Neuronal stem cell (in vitro differentiated cells): ENCODE measurements at regions not wholly inside any gene's neighbourhood (a gene's known extent, or its start where the extent isn't known, plus 50 kb on each side); places are given as distances from the start of the nearest gene placed in this dataset.

Experiments used
- DNase-seq: peaks from one replicate; pipeline ENCODE4 v3.0.0-alpha.2; 2013; ENCODE audit warnings: low spot score
- H2AFZ ChIP-seq: one replicate; pipeline ENCODE4 v1.6.1; 2013; ENCODE audit warnings: mild to moderate bottlenecking, low read length, inconsistent platforms
- H2AK5ac ChIP-seq: 2 replicates; pipeline ENCODE4 v1.6.1; 2013; ENCODE audit warnings: low read depth, mild to moderate bottlenecking, inconsistent platforms, low read length, moderate library complexity, mixed read lengths
- H2BK120ac ChIP-seq: 2 replicates; pipeline ENCODE4 v1.6.1; 2013; ENCODE audit warnings: low read depth, mild to moderate bottlenecking, inconsistent platforms, low read length, moderate library complexity, mixed read lengths
- H2BK12ac ChIP-seq: one replicate; pipeline ENCODE4 v1.6.1; 2013; ENCODE audit warnings: low read length, inconsistent platforms
- H2BK15ac ChIP-seq: 2 replicates; pipeline ENCODE4 v1.6.1; 2013; ENCODE audit warnings: mild to moderate bottlenecking, low read length, inconsistent platforms, mixed read lengths
- H2BK5ac ChIP-seq: one replicate; pipeline ENCODE4 v1.6.1; 2013; ENCODE audit warnings: inconsistent platforms, mild to moderate bottlenecking, low read length, moderate library complexity
- H3K14ac ChIP-seq: one replicate; pipeline ENCODE4 v1.6.1; 2013; ENCODE audit warnings: low read length, inconsistent platforms
- H3K18ac ChIP-seq: 2 replicates; pipeline ENCODE4 v1.6.1; 2013; ENCODE audit warnings: low read length, inconsistent platforms
- H3K23ac ChIP-seq: 2 replicates; pipeline ENCODE4 v1.6.1; 2013; ENCODE audit warnings: low read depth, mild to moderate bottlenecking, mixed read lengths, low read length, inconsistent platforms; ENCODE audit not compliant: poor library complexity
- H3K27ac ChIP-seq: replicated peaks from 3 replicates; pipeline ENCODE4 v1.5.1; 2013; ENCODE audit warnings: low read length, inconsistent platforms
- H3K27me3 ChIP-seq, 3 experiments: 2 replicates each; pipeline ENCODE4 v1.6.1; 2013; ENCODE audit warnings: low read length in 3 of 3, mild to moderate bottlenecking in 2 of 3, inconsistent platforms in 1 of 3, low read depth in 1 of 3, mixed read lengths in 1 of 3, moderate library complexity in 1 of 3; ENCODE audit not compliant: control insufficient read depth in 3 of 3, insufficient read depth in 3 of 3
- H3K36me3 ChIP-seq, 2 donors: replicated peaks in 1 of 2; 2 replicates each; pipeline ENCODE4 v1.6.1; 2013; ENCODE audit warnings: low read length in 2 of 2; ENCODE audit not compliant: control insufficient read depth in 2 of 2, insufficient read depth in 2 of 2
- H3K4ac ChIP-seq: 2 replicates; pipeline ENCODE4 v1.6.1; 2013; ENCODE audit warnings: inconsistent platforms, mild to moderate bottlenecking, low read length, moderate library complexity
- H3K4me1 ChIP-seq, 2 donors: 1 replicate in 1 of 2; 2 replicates in 1 of 2; pipeline ENCODE4 v1.6.1; 2013; ENCODE audit warnings: low read length in 2 of 2, low read depth in 1 of 2; ENCODE audit not compliant: control insufficient read depth in 2 of 2, insufficient read depth in 1 of 2
- H3K4me2 ChIP-seq: one replicate; pipeline ENCODE4 v1.6.1; 2013; ENCODE audit warnings: mild to moderate bottlenecking, low read length, inconsistent platforms; ENCODE audit not compliant: insufficient read depth, poor library complexity, severe bottlenecking
- H3K4me3 ChIP-seq, 2 donors: 2 replicates each; pipeline ENCODE4 v1.5.1; 2013; ENCODE audit warnings: low read length in 2 of 2, mild to moderate bottlenecking in 2 of 2, inconsistent platforms in 1 of 2, moderate library complexity in 1 of 2
- H3K79me1 ChIP-seq: one replicate; pipeline ENCODE4 v1.6.1; 2013; ENCODE audit warnings: low read depth, mild to moderate bottlenecking, inconsistent platforms, low read length, moderate library complexity
- H3K9ac ChIP-seq: one replicate; pipeline ENCODE4 v1.6.1; 2013; ENCODE audit warnings: mild to moderate bottlenecking, low read depth, low read length, inconsistent platforms; ENCODE audit not compliant: poor library complexity
- H3K9me3 ChIP-seq, 2 donors: replicated peaks in 1 of 2; 2 replicates each; pipeline versions ENCODE3 to v1.6.1; 2013; ENCODE audit warnings: low read length in 2 of 2, mild to moderate bottlenecking in 2 of 2, inconsistent platforms in 1 of 2, low read depth in 1 of 2, mixed read lengths in 1 of 2, moderate library complexity in 1 of 2; ENCODE audit not compliant: control insufficient read depth in 2 of 2, insufficient read depth in 1 of 2
- H4K8ac ChIP-seq: one replicate; pipeline ENCODE4 v1.6.1; 2013; ENCODE audit warnings: low read depth, mild to moderate bottlenecking, inconsistent platforms, low read length, moderate library complexity
- H4K91ac ChIP-seq: one replicate; pipeline ENCODE4 v1.6.1; 2013; ENCODE audit warnings: low read length, low read depth, mild to moderate bottlenecking, inconsistent platforms; ENCODE audit not compliant: poor library complexity
- WGBS, 2 donors: extraction: QIAGEN DNeasy Blood & Tissue Kit; methylation state at CpG; one replicate each; pipeline ENCODE4 v1.1.7; 2013; ENCODE audit warnings: missing lambda C conversion rate in 2 of 2, mixed read lengths in 1 of 2; ENCODE audit not compliant: insufficient read length in 2 of 2, insufficient replicate concordance in 1 of 2; ENCODE audit errors: extremely low coverage in 2 of 2; 5-methylcytosine and 5-hydroxymethylcytosine counted together

DNA sequence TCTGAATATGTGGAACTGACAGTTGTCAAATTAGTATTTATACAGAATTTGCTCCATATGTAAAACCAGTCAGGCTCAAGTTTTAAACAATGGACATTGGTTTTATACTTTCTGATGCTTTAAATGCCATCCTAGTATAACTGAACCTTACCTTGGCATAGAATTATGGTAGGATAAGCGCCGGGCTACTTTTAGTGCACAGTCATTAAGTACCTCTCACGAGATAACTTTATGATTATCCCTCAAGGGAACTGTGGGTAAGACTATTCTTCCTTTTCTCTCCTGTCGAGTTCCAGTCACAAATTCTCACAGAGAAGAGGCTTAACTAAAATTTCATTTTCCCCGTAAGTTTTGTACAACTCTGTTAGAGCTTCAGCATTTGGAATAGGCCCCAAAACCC is 110.6 kb upstream of the PTPRK start:
- Histone ChIP-seq H2BK15ac (no peak overlapping the region), H4K8ac (no peak overlapping the region), H3K4me2 (no peak overlapping the region), H2BK12ac (no peak overlapping the region), H3K14ac (no peak overlapping the region), H3K9me3 (no peaks in the 10 kb centered on the region), H2AFZ (no peak overlapping the region), H2BK120ac (no peak overlapping the region), H3K9ac (no peak overlapping the region), H2AK5ac (no peak overlapping the region), H4K91ac (no peak overlapping the region), H3K4me3 (no peak overlapping the region), H3K23ac (no peak overlapping the region), H3K27me3 (no peaks in the 10 kb centered on the region), H3K18ac (no peak overlapping the region), H3K4me1 (no peaks in the 10 kb centered on the region), H3K36me3 (no peaks in the 10 kb centered on the region), H3K4ac (no peak overlapping the region), H3K79me1 (no peaks in the 10 kb centered on the region), H3K27ac (no peak overlapping the region), H2BK5ac (no peak overlapping the region)
- no CpG with 5 or more reads among the region's 5 CpGs for WGBS, 2 donors
- DNase-seq, result no peak

- Histone ChIP-seq H3K23ac (no peak overlapping the region), H3K9ac (no peak overlapping the region), H3K4me1 (no peaks in the 10 kb centered on the region), H2AFZ (no peak overlapping the region), H3K27ac (no peak overlapping the region), H2BK12ac (no peak overlapping the region), H3K27me3 (no peaks in the 10 kb centered on the region), H2BK120ac (no peak overlapping the region), H3K4me3 (no peak overlapping the region), H3K4me2 (no peak overlapping the region), H2AK5ac (no peak overlapping the region), H3K4ac (no peak overlapping the region), H3K14ac (no peak overlapping the region), H3K18ac (no peak overlapping the region), H4K8ac (no peak overlapping the region), H3K9me3 (no peaks in the 10 kb centered on the region), H3K36me3 (no peaks in the 10 kb centered on the region), H2BK5ac (no peak overlapping the region), H3K79me1 (no peaks in the 10 kb centered on the region), H4K91ac (no peak overlapping the region), H2BK15ac (no peak overlapping the region)
- DNase-seq, result no peak
- WGBS, 2 donors, result no CpG with 5 or more reads among the region's 3 CpGs
These were observed 109.8 kb upstream of the PTPRK start for GRCh38 chr6:128630213-128630612.

DNA sequence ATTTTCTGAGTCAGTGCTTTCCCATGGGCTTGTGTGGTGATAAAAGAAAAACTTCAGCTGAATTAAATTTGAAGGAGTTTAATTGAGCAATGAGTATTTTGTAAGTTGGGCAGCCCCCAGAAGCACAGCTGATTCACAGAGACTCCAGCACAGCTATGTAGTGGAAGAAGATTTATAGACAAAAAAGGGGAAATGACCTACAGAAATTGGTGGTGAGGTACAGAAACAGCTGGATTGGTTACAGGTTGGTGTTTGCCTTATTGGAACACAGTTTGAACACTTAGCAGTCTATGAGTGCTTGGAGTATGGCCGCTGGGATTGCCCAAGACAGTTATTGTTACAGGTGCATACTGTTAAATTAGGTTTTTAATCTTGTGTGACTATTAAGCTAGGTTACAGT is 96.9 kb upstream of the PTPRK start:
- no peak overlapping the region for H3K9ac ChIP-seq
- no peak overlapping the region for H3K14ac ChIP-seq
- no peaks in the 10 kb centered on the region for H3K27me3 ChIP-seq
- no peaks in the 10 kb centered on the region for H3K9me3 ChIP-seq
- H2BK120ac ChIP-seq, result no peak overlapping the region
- no peak overlapping the region for H3K4ac ChIP-seq
- no peak overlapping the region for H2BK15ac ChIP-seq
- H3K18ac ChIP-seq, result no peak overlapping the region
- no peak overlapping the region for H2BK5ac ChIP-seq
- H2AK5ac ChIP-seq, result no peak overlapping the region
- no CpG with 5 or more reads among the region's 1 CpG for WGBS, 2 donors
- no peaks in the 10 kb centered on the region for H3K79me1 ChIP-seq
- H3K4me2 ChIP-seq, result no peak overlapping the region
- no peak overlapping the region for H3K4me3 ChIP-seq
- H3K23ac ChIP-seq, result no peak overlapping the region
- H2BK12ac ChIP-seq, result no peak overlapping the region
- H2AFZ ChIP-seq, result no peak overlapping the region
- H4K91ac ChIP-seq, result no peak overlapping the region
- no peaks in the 10 kb centered on the region for H3K36me3 ChIP-seq
- H3K27ac ChIP-seq, result no peak overlapping the region
- H4K8ac ChIP-seq, result no peak overlapping the region
- DNase-seq, result no peak
- H3K4me1 ChIP-seq, result no peaks in the 10 kb centered on the region

DNA sequence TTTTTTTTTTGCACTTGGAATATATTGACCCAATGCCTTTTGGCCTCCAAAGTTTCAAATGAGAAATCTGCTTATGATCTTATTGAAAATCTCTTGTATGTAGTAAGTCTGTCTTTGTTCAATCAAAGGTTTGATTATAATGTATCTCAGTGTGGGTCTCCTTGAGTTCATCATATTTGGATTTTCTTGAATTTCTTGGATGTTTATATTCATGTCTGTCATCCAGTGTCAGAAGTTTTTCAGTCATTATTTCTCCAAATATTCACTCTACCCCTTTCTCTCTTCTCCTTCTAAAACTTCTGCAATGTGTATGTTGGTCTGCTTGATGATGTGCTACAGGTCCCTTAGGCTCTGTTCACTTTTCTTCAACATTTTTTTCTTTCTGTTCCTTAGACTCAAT is 95.9 kb upstream of the PTPRK start:
- no peak overlapping the region for H4K8ac ChIP-seq
- H3K27me3 ChIP-seq, result no peaks in the 10 kb centered on the region
- H3K23ac ChIP-seq, result no peak overlapping the region
- no peak overlapping the region for H3K9ac ChIP-seq
- H4K91ac ChIP-seq, result no peak overlapping the region
- no peaks in the 10 kb centered on the region for H3K79me1 ChIP-seq
- no peaks in the 10 kb centered on the region for H3K36me3 ChIP-seq
- no peak overlapping the region for H3K18ac ChIP-seq
- H2AK5ac ChIP-seq, result no peak overlapping the region
- H2AFZ ChIP-seq, result no peak overlapping the region
- no peak overlapping the region for H3K4me3 ChIP-seq
- H3K4ac ChIP-seq, result no peak overlapping the region
- no peak overlapping the region for H2BK120ac ChIP-seq
- no peaks in the 10 kb centered on the region for H3K9me3 ChIP-seq
- no peaks in the 10 kb centered on the region for H3K4me1 ChIP-seq
- H3K14ac ChIP-seq, result no peak overlapping the region
- H2BK12ac ChIP-seq, result no peak overlapping the region
- DNase-seq, result no peak
- no peak overlapping the region for H3K4me2 ChIP-seq
- H2BK15ac ChIP-seq, result no peak overlapping the region
- H2BK5ac ChIP-seq, result no peak overlapping the region
- H3K27ac ChIP-seq, result no peak overlapping the region
